Stimulated activated CD8-positive, alpha-beta memory T cell treated with anti-CD3 and anti-CD28 coated beads, Interleukin-12 subunit alpha, Interleukin-12 subunit beta, amount 100 ng/mL, for 4 hours (primary cell): ENCODE measurements at regions not wholly inside any gene's neighbourhood (a gene's known extent, or its start where the extent isn't known, plus 50 kb on each side); places are given as distances from the start of the nearest gene placed in this dataset.

Experiments used
- DNase-seq: peaks from one replicate; pipeline ENCODE4 v3.0.0-alpha.2; 2020; ENCODE audit warnings: low read depth

- DNase-seq: no peak
Observed at GRCh38 chr2:239670463-239671120, 269.8 kb upstream of the HDAC4 start.

- no peak for DNase-seq
Observed at GRCh38 chr2:239669899-239670460, 269.2 kb upstream of the HDAC4 start.

- DNase-seq: no peak
Observed at GRCh38 chr2:239669181-239669898, 268.5 kb upstream of the HDAC4 start.

- no peak for DNase-seq
Observed at GRCh38 chr2:239668651-239669050, 267.8 kb upstream of the HDAC4 start.

GRCh38 chr2:239668042-239668441 lies 267.2 kb upstream of the HDAC4 start:
- no peak for DNase-seq

GRCh38 chr2:239667431-239667985 lies 266.7 kb upstream of the HDAC4 start:
- no peak for DNase-seq

GRCh38 chr2:239666855-239667376 lies 266.1 kb upstream of the HDAC4 start:
- no peak for DNase-seq

- no peak for DNase-seq
Observed at GRCh38 chr2:239666053-239666854, 265.4 kb upstream of the HDAC4 start.

GRCh38 chr2:239664216-239664810 lies 263.5 kb upstream of the HDAC4 start:
- no peak for DNase-seq

GRCh38 chr2:239663364-239663924 lies 262.6 kb upstream of the HDAC4 start:
- DNase-seq: no peak

- no peak for DNase-seq
Observed at GRCh38 chr2:239662413-239663120, 261.7 kb upstream of the HDAC4 start.

GRCh38 chr2:239661334-239662312 lies 260.8 kb upstream of the HDAC4 start:
- no peak for DNase-seq

- DNase-seq: no peak
Observed at GRCh38 chr2:239660390-239661230, 259.8 kb upstream of the HDAC4 start.

- no peak for DNase-seq
Observed at GRCh38 chr2:239657992-239658391, 257.2 kb upstream of the HDAC4 start.

- no peak for DNase-seq
Observed at GRCh38 chr2:239657236-239657635, 256.4 kb upstream of the HDAC4 start.

GRCh38 chr2:239654266-239654665 lies 253.4 kb upstream of the HDAC4 start:
- DNase-seq: no peak

- DNase-seq: no peak
Observed at GRCh38 chr2:239651859-239652258, 251.0 kb upstream of the HDAC4 start.

GRCh38 chr2:239650674-239651073 lies 249.9 kb upstream of the HDAC4 start:
- DNase-seq: no peak
